ENCODE measurements at regions not wholly inside any gene's neighbourhood (a gene's known extent, or its start where the extent isn't known, plus 50 kb on each side); places are given as distances from the start of the nearest gene placed in this dataset.
"Not testable (repeated sequence)": the region's sequence is repeated elsewhere in the genome, so short reads cannot be mapped to it uniquely, and the experiment has no call there.

- H3K9me3 ChIP-seq (ENCODE audit: control insufficient read depth in 1 of 2, low read length in 2 of 2); H3K4me3 ChIP-seq (ENCODE audit: low read length in 2 of 2); H3K27me3 Mint-ChIP-seq; CTCF ChIA-PET (ENCODE audit: partially characterized antibody); POLR2A ChIA-PET (ENCODE audit: partially characterized antibody); H3K27me3 ChIP-seq (ENCODE audit: insufficient read depth, low read length); H3K36me3 ChIP-seq (ENCODE audit: insufficient read depth, low read length); DNase-seq; H3K4me1 Mint-ChIP-seq; H3K27ac Mint-ChIP-seq; H3K36me3 Mint-ChIP-seq; H3K4me3 Mint-ChIP-seq; H3K4me1 ChIP-seq (ENCODE audit: insufficient read depth, low read length); intact Hi-C loops (cut with micrococcal nuclease); H3K27ac ChIP-seq (ENCODE audit: low read depth, low read length): not testable (repeated sequence)
- peaks cover 4 to 32% (median 25%) of the 10 kb centered on the region in 8 donors for H3K9me3 Mint-ChIP-seq
Observed at GRCh38 chr10:59975918-59976317, 69.6 kb upstream of the CCDC6 start.

- H3K27ac Mint-ChIP-seq = no peak overlapping the region
- POLR2A ChIA-PET (ENCODE audit: partially characterized antibody) = no interaction called here
- Histone ChIP-seq H3K36me3 (ENCODE audit: insufficient read depth, low read length) (no peaks in the 10 kb centered on the region), H3K4me1 (ENCODE audit: insufficient read depth, low read length) (no peaks in the 10 kb centered on the region), H3K27ac (ENCODE audit: low read depth, low read length) (no peak overlapping the region), H3K27me3 (ENCODE audit: insufficient read depth, low read length) (no peaks in the 10 kb centered on the region), H3K9me3 (ENCODE audit: control insufficient read depth in 1 of 2, low read length in 2 of 2) (no peaks in the 10 kb centered on the region), H3K4me3 (ENCODE audit: low read length in 2 of 2) (no peak overlapping the region)
- peaks cover 4 to 7% (median 6%) of the 10 kb centered on the region in 8 donors for H3K9me3 Mint-ChIP-seq
- H3K4me3 Mint-ChIP-seq = no peak overlapping the region
- intact Hi-C loops (cut with micrococcal nuclease) = no loop called here
- H3K27me3 Mint-ChIP-seq = no peaks in the 10 kb centered on the region
- no peaks in the 10 kb centered on the region for H3K4me1 Mint-ChIP-seq
- no peaks in the 10 kb centered on the region for H3K36me3 Mint-ChIP-seq
- CTCF ChIA-PET (ENCODE audit: partially characterized antibody) = no interaction called here
- DNase-seq = no peak
Observed at GRCh38 chr10:59971915-59972314, 65.6 kb upstream of the CCDC6 start.

- Histone ChIP-seq H3K4me1 (ENCODE audit: insufficient read depth, low read length) (no peaks in the 10 kb centered on the region), H3K4me3 (ENCODE audit: low read length in 2 of 2) (no peak overlapping the region), H3K36me3 (ENCODE audit: insufficient read depth, low read length) (no peaks in the 10 kb centered on the region), H3K27ac (ENCODE audit: low read depth, low read length) (no peak overlapping the region), H3K9me3 (ENCODE audit: control insufficient read depth in 1 of 2, low read length in 2 of 2) (no peaks in the 10 kb centered on the region), H3K27me3 (ENCODE audit: insufficient read depth, low read length) (no peaks in the 10 kb centered on the region)
- Mint-ChIP-seq H3K4me1 (no peaks in the 10 kb centered on the region), H3K36me3 (no peaks in the 10 kb centered on the region), H3K27ac (no peak overlapping the region), H3K9me3 (peaks cover 0 to 1% (median under 1%) of the 10 kb centered on the region in 8 donors), H3K27me3 (no peaks in the 10 kb centered on the region), H3K4me3 (no peak overlapping the region)
- ChIA-PET CTCF (ENCODE audit: partially characterized antibody) (no interaction called here), POLR2A (ENCODE audit: partially characterized antibody) (no interaction called here)
- no peak for DNase-seq
- intact Hi-C loops (cut with micrococcal nuclease) = no loop called here
Observed at GRCh38 chr10:59970396-59971368, 64.3 kb upstream of the CCDC6 start.

- no peaks in the 10 kb centered on the region for H3K27me3 Mint-ChIP-seq
- H3K27ac Mint-ChIP-seq = no peak overlapping the region
- no peaks in the 10 kb centered on the region for H3K36me3 ChIP-seq (ENCODE audit: insufficient read depth, low read length)
- no peak for DNase-seq
- intact Hi-C loops (cut with micrococcal nuclease) = no loop called here
- ChIA-PET CTCF (ENCODE audit: partially characterized antibody) (interaction anchor here (2.1 kb wide), 1 partner anchor 104 kb away, joined by 6 read pairs; no protein-coding TSS in a partner anchor), POLR2A (ENCODE audit: partially characterized antibody) (no interaction called here)
- no peaks in the 10 kb centered on the region for H3K9me3 ChIP-seq (ENCODE audit: control insufficient read depth in 1 of 2, low read length in 2 of 2)
- no peak overlapping the region for H3K4me3 Mint-ChIP-seq
- H3K4me1 ChIP-seq (ENCODE audit: insufficient read depth, low read length) = no peaks in the 10 kb centered on the region
- no peaks in the 10 kb centered on the region for H3K27me3 ChIP-seq (ENCODE audit: insufficient read depth, low read length)
- H3K4me1 Mint-ChIP-seq = no peaks in the 10 kb centered on the region
- H3K9me3 Mint-ChIP-seq = no peaks in the 10 kb centered on the region
- no peak overlapping the region for H3K4me3 ChIP-seq (ENCODE audit: low read length in 2 of 2)
- no peaks in the 10 kb centered on the region for H3K36me3 Mint-ChIP-seq
- no peak overlapping the region for H3K27ac ChIP-seq (ENCODE audit: low read depth, low read length)
Observed at GRCh38 chr10:59968705-59969104, 62.3 kb upstream of the CCDC6 start.

GRCh38 chr10:59967079-59967478 is 60.7 kb upstream of the CCDC6 start:
- peaks cover 0 to 2% of the 10 kb centered on the region in 2 donors for H3K27me3 Mint-ChIP-seq
- no peaks in the 10 kb centered on the region for H3K27me3 ChIP-seq (ENCODE audit: insufficient read depth, low read length)
- POLR2A ChIA-PET (ENCODE audit: partially characterized antibody) = no interaction called here
- H3K27ac ChIP-seq (ENCODE audit: low read depth, low read length) = no peak overlapping the region
- H3K4me1 Mint-ChIP-seq = no peaks in the 10 kb centered on the region
- intact Hi-C loops (cut with micrococcal nuclease) = no loop called here
- H3K4me3 Mint-ChIP-seq = no peak overlapping the region
- H3K4me3 ChIP-seq (ENCODE audit: low read length in 2 of 2) = no peak overlapping the region
- H3K27ac Mint-ChIP-seq = no peak overlapping the region
- no peak for DNase-seq
- no peaks in the 10 kb centered on the region for H3K36me3 Mint-ChIP-seq
- H3K36me3 ChIP-seq (ENCODE audit: insufficient read depth, low read length) = no peaks in the 10 kb centered on the region
- no peaks in the 10 kb centered on the region for H3K9me3 ChIP-seq (ENCODE audit: control insufficient read depth in 1 of 2, low read length in 2 of 2)
- no peaks in the 10 kb centered on the region for H3K9me3 Mint-ChIP-seq
- CTCF ChIA-PET (ENCODE audit: partially characterized antibody) = no interaction called here
- H3K4me1 ChIP-seq (ENCODE audit: insufficient read depth, low read length) = no peaks in the 10 kb centered on the region

GRCh38 chr10:59965899-59966650 is 59.7 kb upstream of the CCDC6 start:
- no peaks in the 10 kb centered on the region for H3K9me3 Mint-ChIP-seq
- no peaks in the 10 kb centered on the region for H3K4me1 ChIP-seq (ENCODE audit: insufficient read depth, low read length)
- no peak overlapping the region for H3K4me3 ChIP-seq (ENCODE audit: low read length in 2 of 2)
- no peaks in the 10 kb centered on the region for H3K4me1 Mint-ChIP-seq
- intact Hi-C loops (cut with micrococcal nuclease) = no loop called here
- no peaks in the 10 kb centered on the region for H3K9me3 ChIP-seq (ENCODE audit: control insufficient read depth in 1 of 2, low read length in 2 of 2)
- ChIA-PET POLR2A (ENCODE audit: partially characterized antibody) (no interaction called here), CTCF (ENCODE audit: partially characterized antibody) (no interaction called here)
- no peak for DNase-seq
- no peaks in the 10 kb centered on the region for H3K27me3 ChIP-seq (ENCODE audit: insufficient read depth, low read length)
- H3K4me3 Mint-ChIP-seq = no peak overlapping the region
- no peak overlapping the region for H3K27ac Mint-ChIP-seq
- H3K27me3 Mint-ChIP-seq = peaks cover 0 to 2% of the 10 kb centered on the region in 2 donors
- H3K36me3 ChIP-seq (ENCODE audit: insufficient read depth, low read length) = no peaks in the 10 kb centered on the region
- no peak overlapping the region for H3K27ac ChIP-seq (ENCODE audit: low read depth, low read length)
- no peaks in the 10 kb centered on the region for H3K36me3 Mint-ChIP-seq

GRCh38 chr10:59962756-59963155 is 56.4 kb upstream of the CCDC6 start:
- no peaks in the 10 kb centered on the region for H3K36me3 ChIP-seq (ENCODE audit: insufficient read depth, low read length)
- CTCF ChIA-PET (ENCODE audit: partially characterized antibody) = no interaction called here
- H3K4me1 Mint-ChIP-seq = no peaks in the 10 kb centered on the region
- peaks cover 8 to 11% of the 10 kb centered on the region in 2 donors for H3K27me3 Mint-ChIP-seq
- H3K4me1 ChIP-seq (ENCODE audit: insufficient read depth, low read length) = no peaks in the 10 kb centered on the region
- H3K27ac ChIP-seq (ENCODE audit: low read depth, low read length) = no peak overlapping the region
- H3K9me3 Mint-ChIP-seq = peaks cover 0 to 1% (median 0%) of the 10 kb centered on the region in 8 donors
- H3K4me3 ChIP-seq (ENCODE audit: low read length in 2 of 2) = no peak overlapping the region
- H3K4me3 Mint-ChIP-seq = no peak overlapping the region
- H3K27ac Mint-ChIP-seq = no peak overlapping the region
- intact Hi-C loops (cut with micrococcal nuclease) = no loop called here
- no peaks in the 10 kb centered on the region for H3K9me3 ChIP-seq (ENCODE audit: control insufficient read depth in 1 of 2, low read length in 2 of 2)
- no peaks in the 10 kb centered on the region for H3K36me3 Mint-ChIP-seq
- no peaks in the 10 kb centered on the region for H3K27me3 ChIP-seq (ENCODE audit: insufficient read depth, low read length)
- POLR2A ChIA-PET (ENCODE audit: partially characterized antibody) = no interaction called here
- no peak for DNase-seq

All from CD4-positive, alpha-beta memory T cell (primary cell).